Left ventricle myocardium inferior (tissue), 1 donor: ENCODE measurements at regions not wholly inside any gene's neighbourhood (a gene's known extent, or its start where the extent isn't known, plus 50 kb on each side); places are given as distances from the start of the nearest gene placed in this dataset.

ENCODE experiments used
- DNase-seq: peaks from one replicate; pipeline ENCODE4 v3.0.0-alpha.2; 2020
- H3K27ac ChIP-seq: fragments of 200-600 bp; replicated peaks from 2 replicates; pipeline ENCODE4 v1.8.0; 2021
- H3K27me3 ChIP-seq: fragments of 200-600 bp; 2 replicates; pipeline ENCODE4 v1.8.0; 2021; ENCODE audit warnings: low read depth
- H3K36me3 ChIP-seq: fragments of 200-600 bp; 2 replicates; pipeline ENCODE4 v1.8.0; 2021
- H3K4me1 ChIP-seq: fragments of 200-600 bp; 2 replicates; pipeline ENCODE4 v1.8.0; 2021
- H3K4me3 ChIP-seq: fragments of 200-600 bp; 2 replicates; pipeline ENCODE4 v1.8.0; 2021; ENCODE audit warnings: mild to moderate bottlenecking, moderate library complexity
- H3K9me3 ChIP-seq: fragments of 200-600 bp; replicated peaks from 2 replicates; pipeline ENCODE4 v1.8.0; 2021
- intact Hi-C: fragments of 100-400 bp; cut with micrococcal nuclease; formaldehyde crosslinking; loops from one replicate; pipeline ENCODE4 v1.11.0; 2022
- TF ChIP-seq, protein P1 (sequence below): fragments of 200-600 bp; IDR thresholded peaks from 2 replicates; pipeline ENCODE4 v1.8.0; 2021; ENCODE audit warnings: antibody characterized with exemption, mild to moderate bottlenecking, borderline replicate concordance
- donor health status: DM: no; HTN: yes; CAD: no; lungs with severe emphysema.

DNA sequence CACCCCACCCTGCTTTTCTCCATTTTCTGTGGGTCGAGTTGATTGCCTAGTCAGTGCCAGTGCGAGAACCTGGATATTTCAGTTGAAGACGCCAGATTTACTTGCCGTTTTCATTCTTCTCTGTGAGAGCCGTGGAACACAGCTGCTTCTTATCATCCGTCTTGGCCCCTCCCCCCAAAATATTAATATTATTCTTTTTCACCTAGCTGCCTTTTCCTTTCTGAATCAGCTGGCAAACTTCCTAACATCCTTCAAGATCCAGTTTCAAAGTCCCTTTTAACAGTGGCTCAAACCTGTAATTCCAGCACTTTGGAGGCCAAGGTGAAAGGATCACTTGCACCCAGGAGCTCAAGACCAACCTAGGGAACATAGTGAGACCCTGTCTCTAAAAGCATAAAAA is 117.1 kb upstream of the RASA1 start:
- no peaks in the 10 kb centered on the region for H3K36me3 ChIP-seq
- intact Hi-C loops, result no loop called here
- H3K27ac ChIP-seq, result no peak overlapping the region
- no peak for DNase-seq
- H3K4me3 ChIP-seq, result no peak overlapping the region
- H3K9me3 ChIP-seq, result peaks cover 4% of the 10 kb centered on the region
- H3K4me1 ChIP-seq, result no peaks in the 10 kb centered on the region
- no peaks in the 10 kb centered on the region for H3K27me3 ChIP-seq
- TF ChIP-seq, protein P1, sequence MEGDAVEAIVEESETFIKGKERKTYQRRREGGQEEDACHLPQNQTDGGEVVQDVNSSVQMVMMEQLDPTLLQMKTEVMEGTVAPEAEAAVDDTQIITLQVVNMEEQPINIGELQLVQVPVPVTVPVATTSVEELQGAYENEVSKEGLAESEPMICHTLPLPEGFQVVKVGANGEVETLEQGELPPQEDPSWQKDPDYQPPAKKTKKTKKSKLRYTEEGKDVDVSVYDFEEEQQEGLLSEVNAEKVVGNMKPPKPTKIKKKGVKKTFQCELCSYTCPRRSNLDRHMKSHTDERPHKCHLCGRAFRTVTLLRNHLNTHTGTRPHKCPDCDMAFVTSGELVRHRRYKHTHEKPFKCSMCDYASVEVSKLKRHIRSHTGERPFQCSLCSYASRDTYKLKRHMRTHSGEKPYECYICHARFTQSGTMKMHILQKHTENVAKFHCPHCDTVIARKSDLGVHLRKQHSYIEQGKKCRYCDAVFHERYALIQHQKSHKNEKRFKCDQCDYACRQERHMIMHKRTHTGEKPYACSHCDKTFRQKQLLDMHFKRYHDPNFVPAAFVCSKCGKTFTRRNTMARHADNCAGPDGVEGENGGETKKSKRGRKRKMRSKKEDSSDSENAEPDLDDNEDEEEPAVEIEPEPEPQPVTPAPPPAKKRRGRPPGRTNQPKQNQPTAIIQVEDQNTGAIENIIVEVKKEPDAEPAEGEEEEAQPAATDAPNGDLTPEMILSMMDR, result no peak

DNA sequence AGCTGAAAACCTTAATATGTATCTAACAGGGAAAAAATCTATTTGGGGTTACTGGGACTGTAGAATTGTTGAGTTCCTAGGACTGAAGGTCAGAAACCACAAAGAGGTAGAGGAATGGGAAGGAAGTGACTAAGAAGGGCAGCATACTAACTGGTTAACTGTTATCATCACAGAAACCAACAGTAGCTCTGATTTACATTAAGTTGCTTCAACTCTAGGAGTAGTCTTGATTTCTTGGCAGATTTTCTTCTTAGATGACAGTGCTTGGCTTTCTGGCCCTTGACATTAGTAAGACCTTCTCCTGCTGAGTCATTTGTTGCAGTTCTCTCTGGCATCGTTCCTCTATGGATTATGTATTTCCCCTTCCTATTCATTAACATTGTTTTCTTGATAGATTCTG is 116.1 kb upstream of the RASA1 start:
- TF ChIP-seq, protein P1, result no peak
- Histone ChIP-seq H3K27ac (no peak overlapping the region), H3K9me3 (peaks cover 4% of the 10 kb centered on the region), H3K36me3 (no peaks in the 10 kb centered on the region), H3K27me3 (no peaks in the 10 kb centered on the region), H3K4me1 (no peaks in the 10 kb centered on the region), H3K4me3 (no peak overlapping the region)
- DNase-seq, result no peak
- intact Hi-C loops, result no loop called here

GRCh38 chr5:87152886-87153285 is 114.8 kb upstream of the RASA1 start:
- Histone ChIP-seq H3K4me3 (no peak overlapping the region), H3K4me1 (no peaks in the 10 kb centered on the region), H3K27ac (no peak overlapping the region), H3K27me3 (no peaks in the 10 kb centered on the region), H3K36me3 (no peaks in the 10 kb centered on the region), H3K9me3 (peaks cover 4% of the 10 kb centered on the region)
- TF ChIP-seq, protein P1, result no peak
- intact Hi-C loops, result no loop called here
- no peak for DNase-seq

DNA sequence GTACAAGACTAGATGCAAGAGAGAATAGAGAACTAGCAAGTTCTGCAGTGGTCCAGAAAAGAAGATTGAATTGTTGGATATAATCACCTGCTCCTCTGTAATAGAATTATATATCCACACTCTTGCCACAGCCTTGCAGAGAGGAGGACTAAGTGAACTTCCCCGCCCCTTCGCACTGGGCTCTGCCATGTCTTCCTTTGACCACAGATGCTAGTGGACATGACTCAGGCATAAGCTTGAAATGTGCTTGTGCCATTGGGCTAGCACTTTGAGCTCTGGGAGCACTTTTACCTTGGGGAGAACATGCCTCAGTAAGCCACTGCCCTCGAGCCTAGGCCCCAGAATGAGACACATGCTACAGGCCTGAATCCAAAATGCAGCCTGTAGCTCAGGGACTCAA is 113.5 kb upstream of the RASA1 start:
- no peaks in the 10 kb centered on the region for H3K4me1 ChIP-seq
- H3K36me3 ChIP-seq, result no peaks in the 10 kb centered on the region
- H3K27ac ChIP-seq, result no peak overlapping the region
- no peak overlapping the region for H3K4me3 ChIP-seq
- H3K27me3 ChIP-seq, result no peaks in the 10 kb centered on the region
- TF ChIP-seq, protein P1, result no peak
- intact Hi-C loops, result no loop called here
- no peak for DNase-seq
- H3K9me3 ChIP-seq, result peaks cover 3% of the 10 kb centered on the region

GRCh38 chr5:87155106-87155505 is 112.6 kb upstream of the RASA1 start:
- DNase-seq, result no peak
- H3K4me3 ChIP-seq, result no peak overlapping the region
- TF ChIP-seq, protein P1, result no peak
- no peaks in the 10 kb centered on the region for H3K27me3 ChIP-seq
- H3K27ac ChIP-seq, result no peak overlapping the region
- intact Hi-C loops, result no loop called here
- H3K4me1 ChIP-seq, result no peaks in the 10 kb centered on the region
- H3K36me3 ChIP-seq, result no peaks in the 10 kb centered on the region
- H3K9me3 ChIP-seq, result no peaks in the 10 kb centered on the region

- no peaks in the 10 kb centered on the region for H3K36me3 ChIP-seq
- no peaks in the 10 kb centered on the region for H3K9me3 ChIP-seq
- no peaks in the 10 kb centered on the region for H3K27me3 ChIP-seq
- no peak overlapping the region for H3K27ac ChIP-seq
- no peak for DNase-seq
- no peaks in the 10 kb centered on the region for H3K4me1 ChIP-seq
- intact Hi-C loops, result no loop called here
- TF ChIP-seq, protein P1, result no peak
- H3K4me3 ChIP-seq, result no peak overlapping the region
Measured at GRCh38 chr5:87156631-87157030, 111.1 kb upstream of the RASA1 start.
